SK-N-MC (cell line): ENCODE measurements at regions not wholly inside any gene's neighbourhood (a gene's known extent, or its start where the extent isn't known, plus 50 kb on each side); places are given as distances from the start of the nearest gene placed in this dataset.

Experiments
- FOXP2 ChIP-seq: optimal IDR thresholded peaks from 2 replicates; pipeline ENCODE3; 2011; ENCODE audit warnings: mild to moderate bottlenecking, moderate library complexity; ENCODE audit not compliant: insufficient read depth; ENCODE audit errors: extremely low read length, control extremely low read depth
- POLR2AphosphoS5 ChIP-seq: IDR thresholded peaks from 2 replicates; pipeline ENCODE4 v1.6.1; 2012; ENCODE audit warnings: mild to moderate bottlenecking, low read depth, low read length, borderline replicate concordance

- TF ChIP-seq POLR2AphosphoS5 (no peak), FOXP2 (no peak)
Measured at GRCh38 chr5:89604342-89604741, 721.4 kb upstream of the MEF2C start.
